ENCODE measurements at regions not wholly inside any gene's neighbourhood (a gene's known extent, or its start where the extent isn't known, plus 50 kb on each side); places are given as distances from the start of the nearest gene placed in this dataset.

DNA sequence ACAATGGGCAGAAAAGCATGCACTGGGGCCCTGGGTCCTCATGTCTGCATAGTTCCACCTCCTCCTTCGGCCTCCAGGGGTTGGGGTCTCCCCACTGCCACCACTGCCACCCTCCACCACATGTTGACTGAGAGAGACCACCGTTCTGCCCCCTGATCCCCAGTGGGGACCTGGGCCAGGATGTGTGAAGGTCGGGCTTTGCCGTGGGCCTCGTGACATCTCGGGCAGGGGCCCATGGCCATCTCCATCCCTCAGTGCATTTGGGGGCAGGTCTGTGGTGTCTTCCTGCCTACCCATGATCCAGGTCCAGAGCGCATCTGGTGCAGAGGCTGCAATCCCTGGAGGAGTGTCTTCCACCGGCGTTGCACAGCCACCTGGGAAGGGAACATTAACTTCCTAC, 166.8 kb upstream of the POU3F3 start:
- H3K4me3 ChIP-seq (ENCODE audit: low read length): no peak overlapping the region
- no peak for DNase-seq (ENCODE audit: low read depth)
- TF ChIP-seq, protein P1, sequence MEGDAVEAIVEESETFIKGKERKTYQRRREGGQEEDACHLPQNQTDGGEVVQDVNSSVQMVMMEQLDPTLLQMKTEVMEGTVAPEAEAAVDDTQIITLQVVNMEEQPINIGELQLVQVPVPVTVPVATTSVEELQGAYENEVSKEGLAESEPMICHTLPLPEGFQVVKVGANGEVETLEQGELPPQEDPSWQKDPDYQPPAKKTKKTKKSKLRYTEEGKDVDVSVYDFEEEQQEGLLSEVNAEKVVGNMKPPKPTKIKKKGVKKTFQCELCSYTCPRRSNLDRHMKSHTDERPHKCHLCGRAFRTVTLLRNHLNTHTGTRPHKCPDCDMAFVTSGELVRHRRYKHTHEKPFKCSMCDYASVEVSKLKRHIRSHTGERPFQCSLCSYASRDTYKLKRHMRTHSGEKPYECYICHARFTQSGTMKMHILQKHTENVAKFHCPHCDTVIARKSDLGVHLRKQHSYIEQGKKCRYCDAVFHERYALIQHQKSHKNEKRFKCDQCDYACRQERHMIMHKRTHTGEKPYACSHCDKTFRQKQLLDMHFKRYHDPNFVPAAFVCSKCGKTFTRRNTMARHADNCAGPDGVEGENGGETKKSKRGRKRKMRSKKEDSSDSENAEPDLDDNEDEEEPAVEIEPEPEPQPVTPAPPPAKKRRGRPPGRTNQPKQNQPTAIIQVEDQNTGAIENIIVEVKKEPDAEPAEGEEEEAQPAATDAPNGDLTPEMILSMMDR (conservative IDR thresholded peaks at IDR 0.05; ENCODE audit: low read depth, low read length): no peak

DNA sequence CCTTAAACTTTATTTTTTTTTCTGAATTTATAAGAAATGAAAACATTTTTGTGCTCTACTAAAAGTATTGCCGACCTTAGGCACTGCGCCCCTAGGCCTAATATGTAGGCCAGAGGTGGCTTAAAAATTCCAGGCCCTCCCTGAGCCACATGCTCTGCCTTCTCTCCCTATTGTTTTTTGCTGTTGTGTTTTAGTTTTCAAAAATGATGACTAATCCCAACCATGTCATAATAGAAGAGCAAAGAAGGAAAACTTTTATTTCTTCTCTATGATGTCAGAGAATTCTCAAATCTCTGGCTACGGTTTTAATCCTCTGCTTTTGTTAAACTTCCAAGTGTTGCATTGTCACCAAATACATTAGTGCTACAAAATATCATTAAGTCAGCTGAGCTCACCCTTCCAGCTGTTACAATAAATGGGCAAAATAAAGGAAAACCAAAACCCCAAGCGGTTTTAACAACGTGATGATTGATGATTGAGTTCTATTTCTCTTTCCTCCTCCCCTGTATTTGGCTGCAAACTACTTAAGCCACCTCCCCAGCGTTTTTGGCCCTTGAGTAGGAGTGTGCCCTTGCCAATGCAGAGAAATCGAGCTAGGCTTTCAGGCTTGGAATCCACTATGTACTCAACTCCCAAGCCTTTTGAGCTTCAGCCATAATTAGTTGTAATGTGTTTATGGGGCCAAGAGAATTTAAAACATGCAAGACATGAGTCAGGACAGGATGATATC, 163.5 kb upstream of the POU3F3 start:
- DNase-seq (ENCODE audit: low read depth): no peak
- TF ChIP-seq, protein P1 (conservative IDR thresholded peaks at IDR 0.05; ENCODE audit: low read depth, low read length): no peak
- H3K4me3 ChIP-seq (ENCODE audit: low read length): no peak overlapping the region

DNA sequence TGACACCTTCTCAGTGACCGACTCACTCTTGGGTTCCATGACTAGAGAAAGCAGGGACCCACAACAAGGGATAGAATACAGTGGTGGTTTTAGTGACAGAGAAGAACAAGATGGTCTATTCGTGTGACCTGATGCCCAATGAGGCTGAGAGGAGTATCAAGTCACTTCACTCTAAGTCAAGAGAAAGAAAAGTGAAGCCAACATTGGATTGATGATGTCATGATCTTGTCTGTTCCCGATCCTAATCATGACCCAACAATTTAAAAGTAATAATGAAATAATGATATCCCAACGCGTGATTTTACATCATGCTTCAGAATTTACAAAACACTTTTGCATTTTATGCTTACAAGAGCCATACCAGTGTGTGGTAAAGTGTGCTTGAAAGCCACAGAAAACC, 155.6 kb upstream of the POU3F3 start:
- H3K4me3 ChIP-seq (ENCODE audit: low read length): no peak overlapping the region
- DNase-seq (ENCODE audit: low read depth): no peak
- TF ChIP-seq, protein P1 (conservative IDR thresholded peaks at IDR 0.05; ENCODE audit: low read depth, low read length): no peak

DNA sequence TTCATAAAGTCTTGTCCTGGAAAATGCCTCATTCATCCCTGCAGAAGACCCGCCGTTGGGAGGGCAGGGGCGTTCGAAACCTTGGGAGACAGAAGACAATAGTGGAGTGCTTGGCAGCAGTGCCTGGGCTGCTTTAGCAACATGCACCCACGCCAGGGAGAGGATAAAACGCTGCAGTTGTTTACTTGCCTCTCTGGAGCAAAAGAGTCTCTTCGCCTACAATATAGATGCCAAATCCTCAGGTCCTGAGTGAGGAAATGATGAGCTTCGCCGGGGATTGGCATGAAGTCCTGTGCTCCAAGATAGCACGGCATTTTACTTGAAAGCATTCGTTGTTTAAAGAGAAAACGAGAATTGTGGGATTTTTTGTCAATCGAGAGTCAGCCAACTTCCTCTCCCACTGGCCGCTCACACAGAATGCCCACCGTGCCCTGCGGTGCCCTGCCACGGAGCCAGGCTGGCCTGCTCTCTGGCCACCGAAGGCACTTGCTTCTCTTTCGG, 152.5 kb upstream of the POU3F3 start:
- TF ChIP-seq, protein P1 (conservative IDR thresholded peaks at IDR 0.05; ENCODE audit: low read depth, low read length): no peak
- DNase-seq (ENCODE audit: low read depth): no peak
- H3K4me3 ChIP-seq (ENCODE audit: low read length): no peak overlapping the region

DNA sequence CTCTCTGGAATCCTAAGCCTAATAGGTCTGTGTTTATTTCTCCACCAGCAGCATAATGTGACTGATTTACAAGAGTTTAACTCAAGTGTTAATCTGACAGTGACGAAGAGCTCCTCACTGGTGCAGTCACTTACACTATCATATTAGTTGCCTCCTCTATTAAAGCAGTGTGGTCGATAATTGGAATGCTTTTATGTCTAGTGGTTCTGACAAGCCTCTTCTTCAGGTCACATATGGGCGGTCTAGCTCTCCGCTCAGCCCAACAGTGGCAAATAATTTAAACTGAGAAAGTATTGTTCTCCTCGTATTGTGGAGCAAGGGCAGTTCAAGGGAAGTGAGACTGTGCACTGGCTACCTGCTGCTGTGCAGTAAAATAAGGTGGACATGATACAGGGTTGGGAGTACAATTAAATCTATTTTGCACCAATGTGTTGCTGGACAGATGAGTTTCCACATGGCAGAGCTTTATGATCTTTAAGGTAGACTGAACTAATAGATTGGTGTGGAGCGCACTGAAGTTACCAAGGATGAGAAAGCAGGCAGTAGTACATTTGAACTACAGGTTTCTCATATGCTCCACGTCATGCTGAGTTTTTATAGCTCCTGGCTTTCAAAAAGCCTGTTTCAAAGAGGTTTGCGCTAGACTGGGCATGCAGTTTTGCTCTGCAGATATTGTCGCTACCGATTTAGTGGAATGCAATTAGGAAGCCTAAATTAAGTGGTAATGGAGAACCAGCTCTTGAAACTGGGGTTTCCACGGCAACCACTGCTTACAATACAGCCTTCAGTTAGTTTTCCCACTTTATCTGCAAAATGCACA, 151.7 kb upstream of the POU3F3 start:
- DNase-seq (ENCODE audit: low read depth): no peak
- TF ChIP-seq, protein P1 (conservative IDR thresholded peaks at IDR 0.05; ENCODE audit: low read depth, low read length): no peak
- no peak overlapping the region for H3K4me3 ChIP-seq (ENCODE audit: low read length)

DNA sequence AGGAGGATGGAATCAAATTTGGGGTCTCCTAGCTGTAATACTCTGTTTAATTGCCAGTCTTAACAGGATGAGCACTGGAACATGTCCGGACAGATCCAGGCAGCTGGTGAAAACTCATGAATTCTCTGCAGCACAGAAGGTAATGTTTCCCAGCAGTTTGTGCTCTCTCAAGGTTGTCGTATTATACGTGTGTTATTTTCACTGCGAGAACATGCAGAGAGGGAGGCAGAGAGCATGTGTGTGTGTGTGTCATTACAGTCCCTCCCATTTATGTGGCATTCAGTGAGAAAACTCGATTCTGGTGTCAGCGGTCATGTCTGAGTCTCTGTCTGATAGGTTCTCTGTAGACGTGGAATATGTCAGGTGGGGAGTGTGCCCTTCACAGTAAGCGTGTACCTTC, 150.2 kb upstream of the POU3F3 start:
- DNase-seq (ENCODE audit: low read depth): no peak
- no peak overlapping the region for H3K4me3 ChIP-seq (ENCODE audit: low read length)
- TF ChIP-seq, protein P1 (conservative IDR thresholded peaks at IDR 0.05; ENCODE audit: low read depth, low read length): no peak
